ENCODE measurements at regions not wholly inside any gene's neighbourhood (a gene's known extent, or its start where the extent isn't known, plus 50 kb on each side); places are given as distances from the start of the nearest gene placed in this dataset.

- TF ChIP-seq CHD7 (IDR thresholded peaks at IDR 0.05; ENCODE audit: insufficient replicate concordance, low read length) = no peak
Measured at GRCh38 chr2:55993685-55994084, 70.1 kb upstream of the EFEMP1 start (continued).

Measured in H1 (cell line).